ENCODE measurements at regions not wholly inside any gene's neighbourhood (a gene's known extent, or its start where the extent isn't known, plus 50 kb on each side); places are given as distances from the start of the nearest gene placed in this dataset.

GRCh38 chr2:147647816-147648215, 197.0 kb upstream of the ACVR2A start:
- TF ChIP-seq EZH2phosphoT487 (IDR thresholded peaks at IDR 0.05; ENCODE audit: unreplicated experiment) (no peak), CTCF (conservative IDR thresholded peaks at IDR 0.05; ENCODE audit: low read depth in 2 of 2) (no peak), EZH2 (IDR thresholded peaks at IDR 0.05; ENCODE audit: low read depth, unreplicated experiment) (no peak), POLR2AphosphoS5 (IDR thresholded peaks at IDR 0.05; ENCODE audit: low read depth) (no peak), REST (IDR thresholded peaks at IDR 0.05; ENCODE audit: unreplicated experiment) (no peak), ZNF331 (CRISPR knock-in tag; IDR thresholded peaks at IDR 0.05; ENCODE audit: low read depth) (no peak), NANOG (IDR thresholded peaks at IDR 0.05; ENCODE audit: borderline replicate concordance) (no peak), CREB1 (CRISPR knock-in tag; IDR thresholded peaks at IDR 0.05; ENCODE audit: low read depth) (no peak), ETS1 (IDR thresholded peaks at IDR 0.05) (no peak), STAT1 (IDR thresholded peaks at IDR 0.05; ENCODE audit: unreplicated experiment) (no peak), JUNB (IDR thresholded peaks at IDR 0.05; ENCODE audit: unreplicated experiment) (no peak), ZNF462 (CRISPR knock-in tag; IDR thresholded peaks at IDR 0.05) (no peak)

All from GM23338 (cell line).